DMS79 (cell line): ENCODE measurements at regions not wholly inside any gene's neighbourhood (a gene's known extent, or its start where the extent isn't known, plus 50 kb on each side); places are given as distances from the start of the nearest gene placed in this dataset.
"Not testable (repeated sequence)": the region's sequence is repeated elsewhere in the genome, so short reads cannot be mapped to it uniquely, and the experiment has no call there.

Source experiments
- DNase-seq: peaks from one replicate; lab custom pipeline; 2025; lab: John Stamatoyannopoulos, UW

DNA sequence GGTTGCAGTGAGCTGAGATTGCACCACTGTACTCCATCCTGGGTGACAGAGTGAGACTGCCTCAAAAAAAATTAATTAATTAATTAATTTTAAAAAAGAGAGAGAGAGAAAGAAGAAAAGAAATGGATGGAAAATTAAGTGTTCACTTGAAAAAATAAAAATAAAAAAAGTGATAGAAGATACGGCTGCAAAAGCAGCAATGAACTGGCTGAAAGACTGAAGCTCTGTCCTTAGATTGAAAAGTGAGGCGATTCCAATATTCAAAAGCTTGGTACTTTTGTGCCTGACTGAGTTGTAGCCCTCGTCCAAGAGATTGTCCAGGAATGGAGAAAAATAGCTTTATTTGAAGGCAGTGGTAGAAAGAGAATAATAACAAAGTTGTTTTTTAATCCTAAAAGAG lies 154.6 kb downstream of the ADSS2 start:
- DNase-seq, result no peak

DNA sequence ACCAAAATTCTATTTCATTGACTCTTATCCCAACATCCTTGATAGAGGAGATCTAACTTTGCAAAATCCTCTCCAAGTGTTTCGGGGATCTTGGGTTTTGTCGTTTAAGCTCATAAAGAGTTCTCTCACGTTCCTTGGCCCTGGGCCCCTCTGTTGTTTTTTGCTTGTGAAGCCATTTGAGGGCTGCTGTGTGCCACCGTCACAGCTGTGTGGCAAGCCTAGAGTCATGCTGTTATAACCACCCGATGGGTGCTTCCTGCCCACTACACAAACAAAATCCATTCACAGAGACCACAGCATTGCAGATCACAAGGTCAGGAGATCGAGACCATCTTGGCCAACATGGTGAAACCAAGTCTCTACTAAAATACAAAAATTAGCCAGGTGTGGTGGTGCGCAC lies 154.1 kb downstream of the ADSS2 start:
- no peak for DNase-seq

DNA sequence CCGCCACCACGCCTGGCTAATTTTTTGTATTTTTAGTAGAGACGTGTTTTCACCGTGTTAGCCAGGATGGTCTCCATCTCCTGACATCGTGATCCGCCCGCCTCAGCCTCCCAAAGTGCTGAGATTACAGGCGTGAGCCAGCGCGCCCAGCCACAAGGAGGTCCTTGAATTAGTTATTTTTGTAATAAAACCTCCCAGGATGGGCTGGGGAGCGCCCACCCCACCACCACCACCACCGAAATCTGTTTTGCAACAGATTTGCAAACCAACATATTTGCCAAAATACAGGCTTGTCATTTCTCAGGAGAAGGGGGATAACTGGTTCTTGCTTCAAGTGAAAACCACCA lies 151.7 kb downstream of the ADSS2 start:
- not testable (repeated sequence) for DNase-seq

DNA sequence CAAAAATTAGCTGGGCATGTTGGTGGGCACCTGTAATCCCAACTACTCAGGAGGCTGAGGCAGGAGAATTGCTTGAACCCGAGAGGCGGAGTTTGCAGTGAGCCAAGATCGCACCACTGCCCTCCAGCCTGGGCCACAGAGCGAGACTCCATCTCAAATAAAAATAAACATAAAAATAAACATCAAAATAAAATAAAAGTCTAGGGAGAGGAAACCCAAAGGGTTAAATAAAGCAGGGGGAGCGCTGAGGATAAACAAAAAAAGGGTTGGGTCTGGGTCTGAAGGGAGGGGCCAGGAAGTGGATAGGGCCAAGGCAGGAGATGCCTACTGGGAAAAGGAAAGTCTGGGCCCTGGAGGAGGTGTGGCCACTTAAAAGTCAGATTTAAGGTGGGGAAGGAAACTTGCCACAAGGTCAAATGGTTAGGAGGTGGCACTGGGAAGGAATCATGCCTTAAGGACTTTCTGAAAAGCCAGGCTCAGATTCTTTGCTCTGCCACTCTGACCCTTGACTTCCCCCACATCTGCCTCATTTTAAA lies 150.0 kb downstream of the ADSS2 start:
- DNase-seq, result no peak

DNA sequence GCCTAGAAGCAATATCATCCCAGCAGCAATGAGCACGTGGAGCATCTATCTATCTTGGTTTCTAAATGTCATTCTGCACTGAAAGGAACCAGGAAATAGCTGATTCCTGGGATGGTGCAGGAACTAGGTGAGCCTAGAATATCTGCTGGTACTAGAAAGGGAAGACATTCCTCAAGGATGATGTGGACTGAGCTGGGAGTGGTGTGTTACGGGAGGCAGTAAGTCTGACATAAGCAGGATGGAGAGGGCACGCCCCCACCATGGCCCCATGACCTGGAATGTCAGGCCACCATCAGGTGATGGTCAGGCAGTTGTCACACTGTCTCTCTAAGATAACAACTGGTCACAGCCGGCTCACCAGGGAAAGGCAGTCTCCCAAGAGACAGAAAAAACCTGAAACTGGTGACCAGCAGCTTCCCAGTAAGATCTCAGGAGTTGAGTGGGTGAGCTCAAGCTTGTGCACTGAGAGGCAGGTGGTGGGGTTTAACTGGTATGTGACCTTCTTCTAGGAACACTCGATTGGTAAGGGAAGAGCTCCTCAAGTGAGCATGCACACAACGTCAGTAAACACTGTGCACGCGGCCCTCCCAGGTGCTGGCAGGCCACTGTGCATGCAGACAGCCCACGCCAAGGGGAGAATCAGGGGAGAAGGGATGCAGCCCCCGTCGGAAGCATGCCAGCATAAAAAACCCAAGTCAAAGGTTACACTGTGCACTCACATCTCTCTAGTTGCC lies 148.7 kb downstream of the ADSS2 start:
- no peak for DNase-seq

DNA sequence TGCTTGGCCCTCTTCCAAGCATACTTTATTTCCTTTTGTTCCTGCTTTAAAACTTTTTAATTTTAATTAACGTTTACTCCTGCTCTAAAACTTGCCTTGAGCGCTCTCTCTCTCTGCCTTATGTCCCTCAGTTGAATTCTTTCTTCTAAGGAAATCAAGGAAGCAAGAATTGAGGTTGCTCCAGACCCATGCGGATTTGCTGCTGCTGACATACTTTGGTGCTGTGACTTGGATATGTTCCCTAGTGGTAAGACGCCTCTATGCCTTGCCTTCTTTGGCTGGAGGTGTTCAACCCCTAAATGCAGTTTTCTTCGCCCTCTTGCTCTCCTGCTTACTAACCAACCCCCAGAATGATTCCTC lies 148.1 kb downstream of the ADSS2 start:
- DNase-seq, result no peak

DNA sequence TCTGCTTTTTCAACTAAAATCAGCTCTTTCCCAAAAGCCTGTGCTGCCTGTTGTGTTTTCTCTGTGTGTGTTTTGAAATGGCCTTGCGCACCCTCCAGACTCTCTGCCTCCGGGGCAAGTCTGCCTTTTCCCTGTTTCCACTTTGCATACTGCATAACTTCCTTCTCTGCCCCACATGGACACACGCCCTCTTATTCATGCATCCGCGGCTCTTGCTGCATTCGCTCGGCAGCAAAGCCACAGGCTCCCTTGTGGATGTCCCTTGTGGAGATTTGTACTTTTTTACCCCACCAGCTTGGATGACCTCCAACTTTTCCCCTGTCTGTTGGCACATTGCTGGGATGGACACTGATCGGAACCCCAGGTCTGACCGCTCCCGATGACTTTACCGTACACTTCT lies 147.6 kb downstream of the ADSS2 start:
- no peak for DNase-seq

DNA sequence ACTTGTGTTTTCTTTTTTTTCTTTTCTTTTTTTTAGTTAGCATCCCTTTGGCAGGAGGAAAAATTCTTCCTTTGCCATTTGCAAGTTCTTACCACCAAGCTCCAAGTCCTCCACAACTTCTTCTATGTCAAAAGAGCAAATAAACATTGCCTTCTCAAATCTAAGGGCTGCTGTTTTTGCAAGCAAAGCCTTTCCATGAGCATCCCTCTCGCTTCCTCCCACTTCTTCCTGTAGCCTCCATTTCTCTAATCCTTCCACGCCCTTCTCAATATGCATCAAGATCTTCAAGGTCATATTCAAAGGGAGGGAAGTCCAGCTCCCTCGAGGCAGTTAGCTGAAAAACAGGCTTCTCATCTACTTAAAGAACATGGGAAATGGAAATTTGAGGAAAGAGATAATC lies 147.1 kb downstream of the ADSS2 start:
- no peak for DNase-seq

DNA sequence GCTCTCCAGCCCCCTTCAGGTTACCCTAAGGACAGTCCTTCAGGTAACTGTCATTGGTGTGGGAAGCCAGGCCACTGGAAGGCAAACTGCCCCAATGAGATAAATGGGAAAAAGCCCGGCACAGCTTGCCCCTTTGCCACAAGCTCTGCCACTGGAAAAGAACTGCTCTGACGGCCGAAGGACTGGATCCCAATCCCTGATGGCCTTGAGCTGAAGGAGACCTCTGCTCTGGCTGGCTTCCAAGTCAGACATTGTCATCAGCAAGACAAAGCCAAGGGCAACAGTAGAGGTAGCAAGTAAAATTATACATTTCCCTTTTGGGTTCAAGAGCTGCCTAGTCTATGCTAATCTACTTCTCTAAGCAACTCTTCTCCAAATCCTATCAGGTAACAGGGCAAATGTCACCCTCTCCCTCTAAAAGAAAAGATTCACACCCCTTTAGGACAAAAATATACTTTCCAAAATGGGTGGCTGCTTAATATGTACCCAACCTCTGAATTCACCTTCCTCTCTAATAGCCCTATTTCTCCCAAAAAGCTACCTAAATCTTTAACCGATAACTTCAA lies 145.8 kb downstream of the ADSS2 start:
- no peak for DNase-seq

DNA sequence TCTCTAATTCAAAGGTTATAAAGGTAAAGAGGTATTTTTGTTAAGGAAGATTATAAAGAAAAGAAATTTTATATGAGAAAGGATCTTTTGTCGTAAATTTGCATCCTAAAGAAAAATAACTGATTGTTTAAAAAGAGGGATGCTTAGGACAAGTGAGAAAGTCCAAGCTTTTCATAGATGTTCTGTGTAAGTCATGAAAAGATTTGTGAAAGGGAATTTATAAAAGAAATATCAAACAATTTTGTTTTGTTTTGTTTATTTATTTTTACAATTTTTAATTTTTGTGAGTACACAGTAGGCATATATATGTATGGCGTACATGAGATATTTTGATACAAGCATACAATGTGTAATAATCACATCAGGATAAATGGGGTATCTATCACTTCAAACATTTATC lies 145.2 kb downstream of the ADSS2 start:
- no peak for DNase-seq

DNA sequence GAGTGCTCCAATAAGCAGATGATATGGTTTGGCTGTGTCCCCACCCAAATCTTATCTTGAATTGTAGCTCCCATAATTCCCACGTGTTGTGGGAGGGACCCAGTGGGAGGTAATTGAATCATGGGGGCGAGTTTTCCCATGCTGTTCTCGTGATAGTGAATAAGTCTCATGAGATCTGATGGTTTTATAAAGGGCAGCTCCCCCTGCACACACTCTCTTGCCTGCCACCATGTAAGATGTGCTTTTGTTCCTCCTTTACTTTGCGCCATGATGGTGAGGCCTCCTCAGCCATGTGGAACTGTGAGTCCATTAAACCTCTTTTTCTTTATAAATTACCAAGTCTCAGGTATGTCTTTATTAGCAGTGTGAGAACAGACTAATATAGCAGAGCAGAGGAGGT lies 142.5 kb downstream of the ADSS2 start:
- DNase-seq, result not testable (repeated sequence)

DNA sequence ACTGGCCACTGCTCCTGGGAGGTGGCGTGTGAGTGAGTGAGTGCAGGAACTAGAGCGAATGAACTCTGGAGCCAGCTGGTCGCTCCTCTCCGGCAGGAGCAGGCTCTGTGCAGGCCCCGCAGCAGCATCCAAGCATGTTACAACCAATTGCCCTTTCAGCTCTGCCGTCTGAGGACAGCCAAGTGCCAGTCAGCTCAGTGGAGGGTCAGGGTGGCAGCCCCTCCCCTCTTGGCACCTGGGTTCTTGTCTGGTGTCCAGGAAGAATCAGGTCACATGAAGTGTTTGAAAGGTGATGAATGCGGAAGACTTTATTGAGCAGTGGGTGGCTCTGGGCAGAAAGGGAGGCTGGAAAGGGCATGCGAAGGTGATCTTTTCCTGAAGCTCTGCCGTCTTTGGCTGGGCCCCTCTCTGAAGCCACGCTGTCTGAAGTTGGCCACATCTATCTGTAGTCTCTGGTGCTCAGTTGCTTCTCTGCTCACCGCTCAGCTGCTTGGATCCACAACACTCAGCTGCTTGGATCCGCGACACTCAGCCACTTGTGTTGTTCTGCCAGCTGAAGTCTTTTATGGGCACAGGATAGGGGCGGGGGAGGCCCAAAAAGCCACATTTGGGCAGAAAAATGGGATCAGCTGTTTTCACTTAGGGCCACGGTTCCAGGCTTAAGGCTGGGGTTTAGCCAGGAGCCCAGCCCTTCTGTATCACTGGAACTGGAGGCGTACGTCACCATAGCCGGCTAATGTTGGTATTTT lies 139.8 kb downstream of the ADSS2 start:
- no peak for DNase-seq

DNA sequence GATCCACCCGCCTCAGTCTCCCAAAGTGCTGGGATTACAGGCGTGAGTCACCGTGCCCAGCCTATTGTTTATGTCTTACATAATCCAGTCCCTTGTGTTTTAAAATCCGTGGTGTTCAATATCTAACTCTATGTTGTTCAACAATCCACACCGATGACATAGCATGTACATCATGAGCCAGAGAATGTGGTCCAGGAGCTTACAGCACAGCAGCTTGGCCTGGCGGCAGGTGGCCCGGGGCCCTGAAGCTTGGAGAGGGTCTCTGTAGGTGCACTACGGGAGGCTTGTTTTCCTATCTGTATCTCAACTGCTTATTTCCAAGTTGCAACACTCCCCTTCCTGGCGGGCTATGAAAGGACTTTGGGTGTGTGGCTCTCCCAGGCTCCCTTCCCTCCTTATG lies 138.4 kb downstream of the ADSS2 start:
- DNase-seq, result no peak

DNA sequence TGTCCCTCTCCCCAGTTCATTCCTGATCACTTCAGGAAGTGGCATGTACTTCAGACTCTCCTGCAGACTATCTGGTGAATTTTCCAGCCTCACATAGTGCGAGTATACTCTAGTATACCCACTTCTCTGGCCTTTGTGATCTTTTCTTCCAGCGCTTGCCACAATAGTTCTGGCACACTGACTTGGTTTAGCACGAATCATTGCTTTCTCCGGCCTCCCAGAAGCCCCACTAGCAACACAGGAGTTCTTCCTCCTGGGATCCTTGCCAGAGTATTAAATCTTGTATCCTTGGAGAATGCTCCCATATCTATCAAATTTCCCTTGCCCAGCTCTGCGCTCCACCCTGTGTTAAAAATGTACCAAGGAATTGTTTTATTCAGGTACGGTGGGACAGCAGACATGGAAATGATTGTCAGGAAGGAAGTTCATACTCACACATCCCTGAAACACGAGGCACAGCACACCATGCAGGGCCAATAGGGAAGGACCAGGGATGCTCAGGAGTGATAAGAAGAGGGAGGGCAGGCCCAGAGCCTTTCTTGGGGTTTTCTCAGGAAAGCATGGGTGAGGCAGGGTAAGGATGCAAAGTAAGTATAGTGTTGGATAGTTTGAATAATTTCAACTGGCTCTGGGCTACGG lies 136.7 kb downstream of the ADSS2 start:
- no peak for DNase-seq

DNA sequence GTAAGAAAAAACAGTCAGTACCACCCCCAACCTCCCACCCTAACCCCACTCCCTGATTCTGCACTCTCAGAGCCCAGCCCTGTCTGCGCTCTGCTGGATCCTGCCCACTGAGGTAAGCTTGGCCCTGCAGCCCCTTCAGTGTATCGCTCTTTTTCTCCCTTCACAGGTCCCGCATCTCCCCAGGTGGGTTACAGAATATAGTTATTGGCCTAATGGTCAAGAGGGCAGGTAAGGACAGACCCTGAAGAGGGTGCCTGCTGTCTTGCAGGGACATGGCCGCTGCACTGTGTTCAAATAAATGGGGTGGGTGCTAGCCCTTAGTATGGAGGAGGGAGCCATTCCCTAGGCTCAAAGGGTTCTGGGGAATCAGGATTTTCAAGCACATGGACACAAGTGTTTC lies 135.7 kb downstream of the ADSS2 start:
- DNase-seq, result no peak

DNA sequence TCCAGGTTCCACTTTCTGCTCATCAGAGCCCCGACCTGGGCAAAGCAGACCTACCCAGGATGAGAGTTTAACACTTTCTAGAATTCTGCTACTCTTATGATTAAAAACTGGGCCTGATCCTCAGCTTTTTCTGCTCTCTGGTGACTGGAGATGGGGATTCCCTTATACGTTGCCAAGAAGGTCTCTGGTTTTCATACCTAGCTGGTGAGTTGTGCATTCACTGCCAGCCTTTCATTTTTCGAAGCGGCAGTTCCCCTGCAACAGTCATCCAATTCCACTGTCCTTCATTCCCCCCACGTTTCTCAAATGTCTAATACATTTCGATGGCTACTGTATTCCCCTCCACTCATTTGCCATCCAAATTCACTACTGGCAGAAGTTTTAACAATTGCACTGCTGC lies 135.3 kb downstream of the ADSS2 start:
- no peak for DNase-seq

DNA sequence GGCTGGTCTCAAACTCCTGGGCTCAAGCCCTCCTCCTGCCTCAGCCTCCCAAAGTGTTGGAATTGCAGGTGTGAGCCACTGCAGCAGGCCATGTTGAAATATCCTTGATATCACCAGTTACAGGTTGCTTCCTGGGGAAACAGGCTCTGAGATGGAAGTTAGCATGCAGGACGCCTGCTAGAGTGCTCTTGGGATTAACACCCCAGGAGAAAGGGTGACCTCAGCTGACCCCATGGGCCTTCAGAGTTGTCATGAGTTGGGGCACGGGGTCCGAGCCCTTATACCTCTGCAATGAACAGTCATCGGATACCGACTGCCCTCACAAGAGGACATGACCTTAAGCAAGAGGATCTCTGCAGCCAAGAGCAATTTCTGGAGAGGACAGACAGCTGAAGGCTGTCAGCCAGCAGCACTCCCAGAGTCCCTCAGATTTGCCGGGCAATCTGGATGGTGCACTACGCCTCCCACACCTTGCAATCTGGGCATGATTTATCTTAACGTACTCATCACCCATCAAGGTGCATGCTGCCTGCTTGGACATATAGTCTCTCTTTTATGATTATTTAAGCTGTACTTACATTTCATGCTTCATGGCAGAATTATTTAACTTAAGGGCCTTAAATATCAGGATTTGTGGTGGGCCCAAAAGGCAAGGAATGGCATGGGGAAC lies 134.6 kb downstream of the ADSS2 start:
- no peak for DNase-seq

DNA sequence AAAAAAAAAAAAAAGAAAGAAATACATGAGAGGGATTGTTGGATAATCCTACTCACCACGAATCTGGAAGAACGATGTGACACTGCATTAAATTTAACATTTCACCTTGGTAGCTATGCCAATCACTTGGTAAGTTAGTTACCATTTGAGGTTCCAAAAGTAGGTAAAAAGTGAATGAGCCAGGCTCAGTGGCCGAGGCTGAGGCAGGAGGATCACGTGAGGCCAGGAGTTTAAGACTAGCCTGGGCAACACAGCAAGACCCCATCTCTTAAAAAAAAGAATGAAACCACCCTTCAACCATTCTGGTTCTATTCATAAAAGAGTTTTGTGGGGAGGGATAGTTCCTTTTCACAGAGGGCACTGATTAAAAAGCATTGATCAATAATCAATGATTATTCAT lies 133.6 kb downstream of the ADSS2 start:
- DNase-seq, result no peak

DNA sequence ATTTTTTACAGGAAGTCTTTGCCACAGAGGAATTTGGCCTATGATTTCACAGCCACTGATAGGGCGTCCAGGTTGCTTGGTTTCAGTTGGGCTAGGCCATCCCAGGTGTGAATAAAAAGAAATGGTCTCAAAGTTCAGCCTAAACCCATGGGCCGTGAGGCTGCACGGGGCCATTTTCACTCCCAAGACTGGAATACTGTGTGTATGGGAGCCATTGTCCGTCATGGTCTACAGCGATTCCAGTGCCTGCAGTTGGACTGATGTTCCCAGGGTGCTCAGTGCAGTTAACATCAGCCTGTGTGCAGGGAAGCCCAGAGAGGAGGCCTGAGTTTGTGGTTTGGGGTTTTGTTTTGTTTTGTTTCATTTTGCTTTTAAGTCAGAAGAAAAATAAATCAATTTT lies 133.2 kb downstream of the ADSS2 start:
- no peak for DNase-seq

DNA sequence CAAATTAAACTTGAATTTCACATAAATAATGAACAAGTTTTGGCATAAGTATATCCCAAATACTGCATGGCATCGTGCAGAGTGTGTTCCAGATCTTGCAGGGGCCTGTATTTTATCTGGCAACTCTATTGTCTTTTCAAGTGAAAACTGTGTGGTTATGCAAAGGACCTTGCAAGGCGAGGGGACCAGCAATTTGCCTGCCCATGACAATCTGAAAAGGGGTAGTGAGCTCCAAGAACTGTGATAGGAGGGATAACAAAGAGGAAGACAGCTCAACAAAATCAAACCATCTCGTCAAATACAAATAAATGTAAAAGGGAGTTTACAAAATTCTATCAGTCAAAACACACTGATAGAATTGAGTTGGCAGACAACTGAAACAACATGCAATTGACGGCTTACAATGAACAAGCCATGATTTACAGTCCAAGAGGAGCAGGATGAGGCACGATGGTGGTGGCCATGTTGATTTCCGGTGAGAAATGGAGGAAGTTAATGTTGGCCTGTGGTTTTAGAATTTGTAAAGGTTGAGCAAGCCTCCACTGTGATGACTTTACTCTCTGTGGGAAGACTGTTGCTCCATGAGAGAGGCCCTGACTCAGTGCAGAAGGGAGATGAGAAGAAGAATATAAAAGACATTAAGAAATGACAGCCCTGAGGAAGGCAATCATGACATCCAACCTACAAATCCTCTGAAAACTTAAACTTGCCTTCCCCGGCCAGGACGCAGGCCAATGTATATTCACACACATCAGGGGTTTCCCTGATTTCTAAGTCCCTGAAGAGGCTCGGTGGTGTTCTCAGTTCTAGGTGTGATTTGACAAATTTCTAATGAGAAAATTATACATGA lies 132.2 kb downstream of the ADSS2 start:
- DNase-seq, result no peak

DNA sequence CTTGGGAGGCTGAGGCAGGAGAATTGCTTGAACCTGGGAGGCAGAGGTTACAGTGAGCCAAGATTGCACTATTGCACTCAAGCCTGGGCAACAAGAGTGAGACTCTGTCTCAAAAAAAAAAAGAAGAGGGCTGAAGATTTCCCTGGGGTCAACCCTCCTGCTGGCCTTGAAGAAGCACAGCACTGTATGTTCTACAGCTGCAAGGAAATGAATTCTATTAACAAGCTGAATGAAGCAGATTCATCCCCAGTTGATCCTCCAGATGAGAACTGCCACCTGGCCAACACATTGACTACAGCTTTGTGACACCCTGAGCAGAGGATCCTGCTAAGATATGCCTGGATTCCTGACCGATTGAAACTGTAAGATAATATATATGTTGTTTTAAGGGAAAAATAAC lies 129.5 kb downstream of the ADSS2 start:
- DNase-seq, result no peak
